Inferior parietal cortex (tissue), 1 donor: ENCODE measurements at regions not wholly inside any gene's neighbourhood (a gene's known extent, or its start where the extent isn't known, plus 50 kb on each side); places are given as distances from the start of the nearest gene placed in this dataset.
"Not testable (repeated sequence)": the region's sequence is repeated elsewhere in the genome, so short reads cannot be mapped to it uniquely, and the experiment has no call there.

Experiments
- DNase-seq: peaks from one replicate; pipeline ENCODE4 v3.0.0-alpha.2; 2016; ENCODE audit errors: extremely low spot score

DNA sequence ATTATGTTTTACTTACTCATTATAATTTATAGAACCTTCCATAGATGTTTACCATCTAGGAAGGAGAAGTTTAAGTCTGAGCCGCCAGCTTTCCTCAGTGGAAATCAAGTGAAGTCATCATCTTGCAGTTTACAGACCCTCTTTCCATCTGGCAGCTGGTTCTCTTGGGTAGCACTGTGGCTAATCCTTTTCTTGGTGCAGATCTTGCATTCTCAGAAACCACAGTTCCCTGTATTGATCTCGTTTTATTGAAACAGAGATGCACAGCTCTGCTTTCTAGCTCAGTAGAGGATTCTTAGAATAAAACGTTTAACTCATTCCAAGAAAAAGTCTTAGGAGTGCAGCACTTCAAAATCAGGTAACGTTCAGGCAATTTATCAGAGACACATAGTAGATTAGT is 1154.7 kb downstream of the FOXD4L5 start:
- not testable (repeated sequence) for DNase-seq

DNA sequence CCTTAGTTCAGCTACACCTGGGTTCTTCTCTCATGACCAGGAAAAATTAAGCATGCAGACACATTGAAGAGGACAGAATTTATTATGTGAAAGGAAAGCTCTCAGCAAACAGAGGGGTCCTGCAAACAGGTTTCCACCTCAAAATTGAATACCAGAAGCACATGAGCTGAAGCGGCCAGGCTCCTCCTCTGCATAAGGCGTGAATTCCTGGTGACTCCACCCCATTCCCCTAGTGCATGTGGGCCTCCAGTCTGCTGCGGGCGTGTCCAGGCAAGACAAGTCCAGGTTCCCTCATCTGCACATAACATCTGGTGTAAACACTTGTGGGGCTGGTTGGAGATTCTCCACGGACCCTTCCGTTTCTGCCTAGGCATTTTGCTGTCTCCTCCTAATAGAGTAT is 1156.4 kb downstream of the FOXD4L5 start:
- DNase-seq: peak; percentile 3

DNA sequence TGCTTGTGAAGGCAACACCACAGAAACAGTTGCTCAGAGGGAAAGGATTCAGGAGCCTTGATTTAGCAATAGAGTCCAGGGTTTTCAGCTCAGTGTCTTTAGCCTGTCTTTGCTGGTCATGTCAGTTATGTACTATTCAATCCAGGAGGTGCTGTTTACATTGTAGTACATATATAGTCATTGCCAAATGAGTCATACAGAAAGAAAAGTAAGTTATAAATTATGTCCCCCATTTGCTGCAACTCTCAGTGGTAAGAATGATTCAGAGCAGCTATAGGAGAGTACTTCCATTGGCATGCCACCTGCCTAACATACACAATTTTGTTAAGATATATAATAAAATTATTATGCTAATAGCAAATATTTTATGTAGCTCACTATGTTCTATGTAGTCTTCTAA is 1163.4 kb downstream of the FOXD4L5 start:
- DNase-seq: not testable (repeated sequence)

DNA sequence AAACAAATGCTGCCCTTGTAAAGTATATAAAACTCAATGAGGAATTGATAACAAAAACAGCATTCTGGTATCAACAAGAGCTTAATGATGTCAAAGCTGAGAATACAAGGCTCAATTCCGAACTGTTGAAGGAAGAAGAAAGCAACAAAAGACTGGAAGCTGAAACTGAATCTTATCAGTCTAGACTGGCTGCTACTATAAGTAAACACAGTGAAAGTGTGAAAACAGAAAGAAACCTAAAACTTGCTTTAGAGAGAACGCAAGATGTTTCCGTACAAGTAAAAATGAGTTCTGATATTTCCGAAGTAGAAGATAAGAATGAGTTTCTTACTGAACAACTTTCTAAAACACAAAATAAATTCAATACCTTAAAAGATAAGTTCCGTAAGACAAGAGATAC is 1167.7 kb downstream of the FOXD4L5 start:
- DNase-seq: not testable (repeated sequence)

DNA sequence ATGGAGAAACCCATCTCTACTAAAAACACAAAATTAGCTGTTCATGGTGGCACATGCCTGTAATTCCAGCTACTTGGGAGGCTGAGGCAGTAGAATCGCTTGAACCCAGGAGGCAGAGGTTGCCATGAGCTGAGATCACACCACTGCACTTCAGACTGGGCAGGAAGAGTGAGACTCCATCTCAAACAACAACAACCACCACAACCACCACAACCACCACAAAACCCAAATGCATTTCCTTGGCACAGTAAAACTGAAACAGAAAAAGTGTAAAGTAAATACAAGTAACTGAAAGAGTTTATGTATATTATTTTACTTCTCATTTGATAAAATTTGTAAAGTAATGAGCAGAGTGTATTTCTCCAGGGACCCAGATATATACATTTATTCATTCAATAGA is 1177.1 kb downstream of the FOXD4L5 start:
- DNase-seq: not testable (repeated sequence)

DNA sequence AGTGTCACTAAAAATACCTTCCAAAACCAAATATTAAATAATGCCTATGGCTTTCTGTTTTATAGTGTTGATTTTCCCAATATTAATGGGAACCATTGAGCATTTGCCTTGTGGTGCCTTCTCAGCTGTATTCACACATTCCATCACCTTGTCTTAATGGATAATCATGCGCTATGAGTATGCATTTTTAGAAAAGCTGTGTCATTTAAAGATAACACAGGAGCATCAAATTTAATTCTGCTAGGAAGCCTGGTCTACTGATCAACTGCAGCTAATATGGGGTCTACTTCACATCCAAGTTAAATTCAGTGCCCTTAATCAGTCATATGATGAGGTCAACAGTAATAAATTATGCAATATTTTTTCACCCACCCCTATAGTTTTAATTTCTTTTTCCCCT is 1177.8 kb downstream of the FOXD4L5 start:
- DNase-seq: not testable (repeated sequence)

DNA sequence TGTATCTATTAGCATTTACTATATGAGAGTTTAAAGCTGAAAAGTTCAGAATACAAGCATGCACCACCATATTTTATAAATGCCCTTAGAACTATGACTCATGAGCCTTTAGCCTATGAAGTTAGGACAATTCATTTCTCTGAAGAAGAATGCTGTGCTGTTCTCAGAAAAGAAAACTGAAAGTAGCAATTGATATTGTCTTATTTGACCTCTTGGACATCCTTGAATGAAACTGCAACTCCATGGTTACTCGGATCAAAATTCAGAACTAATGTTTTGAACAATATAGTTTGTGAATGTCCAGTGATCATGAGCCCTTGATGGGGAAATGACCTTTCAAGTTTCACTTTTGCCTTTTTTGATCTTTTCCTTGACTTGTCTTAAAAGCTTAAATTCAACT is 1179.8 kb downstream of the FOXD4L5 start:
- not testable (repeated sequence) for DNase-seq

DNA sequence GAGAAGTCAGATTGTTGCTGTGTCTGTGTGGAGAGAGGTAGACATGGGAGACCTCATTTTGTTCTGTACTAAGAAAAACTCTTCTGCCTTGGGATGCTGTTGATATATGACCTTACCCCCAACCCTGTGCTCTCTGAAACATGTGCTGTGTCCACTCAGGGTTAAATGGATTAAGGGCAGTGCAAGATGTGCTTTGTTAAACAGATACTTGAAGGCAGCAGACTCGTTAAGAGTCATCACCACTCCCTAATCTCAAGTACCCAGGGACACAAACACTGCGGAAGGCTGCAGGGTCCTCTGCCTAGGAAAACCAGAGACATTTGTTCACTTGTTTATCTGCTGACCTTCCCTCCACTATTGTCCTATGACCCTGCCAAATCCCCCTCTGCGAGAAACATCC is 1183.5 kb downstream of the FOXD4L5 start:
- not testable (repeated sequence) for DNase-seq

DNA sequence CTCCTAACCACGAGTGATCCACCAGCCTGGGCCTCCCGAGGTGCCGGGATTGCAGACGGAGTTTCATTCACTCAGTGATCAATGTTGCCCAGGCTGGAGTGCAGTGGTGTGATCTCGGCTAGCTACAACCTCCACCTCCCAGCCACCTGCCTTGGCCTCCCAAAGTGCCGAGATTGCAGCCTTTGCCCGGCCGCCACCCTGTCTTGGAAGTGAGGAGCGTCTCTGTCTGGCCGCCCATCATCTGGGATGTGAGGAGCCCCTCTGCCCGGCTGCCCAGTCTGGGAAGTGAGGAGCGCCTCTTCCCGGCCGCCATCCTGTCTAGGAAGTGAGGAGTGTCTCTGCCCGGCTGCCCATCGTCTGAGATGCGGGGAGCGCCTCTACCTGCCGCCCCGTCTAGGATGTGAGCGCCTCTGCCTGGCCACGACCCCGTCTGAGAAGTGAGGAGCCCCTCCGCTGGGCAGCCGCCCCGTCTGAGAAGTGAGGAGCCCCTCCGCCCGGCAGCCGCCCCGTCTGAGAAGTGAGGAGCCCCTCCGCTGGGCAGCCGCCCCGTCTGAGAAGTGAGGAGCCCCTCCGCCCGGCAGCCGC is 1184.3 kb downstream of the FOXD4L5 start:
- not testable (repeated sequence) for DNase-seq

DNA sequence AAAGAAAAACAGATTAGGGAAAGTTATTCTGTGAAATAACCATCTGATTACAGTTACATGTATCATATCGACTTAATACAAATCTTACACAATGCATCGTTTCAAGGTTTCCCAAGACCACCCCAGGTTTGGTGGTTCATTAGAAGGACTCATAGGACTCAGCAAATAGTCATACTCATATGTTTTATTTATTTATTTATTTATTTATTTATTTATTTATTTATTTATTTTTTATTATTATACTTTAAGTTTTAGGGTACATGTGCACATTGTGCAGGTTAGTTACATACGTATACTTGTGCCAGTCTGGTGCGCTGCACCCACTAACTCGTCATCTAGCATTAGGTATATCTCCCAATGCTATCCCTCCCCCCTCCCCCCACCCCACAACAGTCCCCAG is 1199.0 kb downstream of the FOXD4L5 start:
- DNase-seq: not testable (repeated sequence)

DNA sequence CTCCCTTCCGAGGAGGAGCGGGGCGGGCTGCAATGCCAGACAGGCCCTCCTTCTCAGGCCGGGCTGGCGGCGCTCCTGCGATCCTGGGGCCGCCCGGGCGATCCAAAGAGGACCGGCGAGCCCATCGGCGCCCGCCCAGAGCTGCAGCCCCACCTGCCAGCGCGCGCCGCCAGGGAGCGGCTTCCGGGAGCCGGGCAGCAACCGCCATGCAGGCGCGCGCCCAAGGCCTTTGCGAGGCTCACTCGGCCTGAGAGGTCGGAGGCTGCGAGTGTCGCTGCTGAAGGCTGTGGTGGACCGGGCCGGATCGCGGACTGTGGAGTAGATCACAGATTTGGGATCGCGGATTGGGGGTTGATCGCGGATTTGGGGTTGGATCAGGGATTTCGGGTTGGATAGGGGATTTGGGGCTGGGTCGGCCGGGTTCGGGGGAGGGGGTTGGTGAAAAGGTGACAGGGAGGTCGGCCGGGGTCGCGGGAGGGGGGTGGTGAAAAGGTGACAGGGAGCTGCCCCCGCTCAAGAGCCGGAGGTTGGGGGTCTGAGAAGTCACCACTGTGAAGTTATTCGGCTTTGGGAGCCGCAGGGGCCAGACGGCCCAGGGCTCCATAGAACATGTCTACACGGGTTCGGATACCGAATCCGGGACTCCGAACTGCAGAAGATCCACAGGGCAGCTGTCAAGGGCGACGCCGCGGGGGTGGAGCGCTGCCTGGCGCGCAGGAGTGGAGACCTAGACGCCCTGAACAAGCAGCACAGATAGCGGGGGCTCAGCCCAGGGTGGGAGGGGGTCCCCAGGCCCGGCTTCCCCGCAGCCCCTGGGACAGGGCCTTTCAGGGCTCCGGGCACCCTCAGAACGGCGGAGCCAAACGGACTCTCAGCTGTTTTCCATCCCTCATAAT is 1213.4 kb downstream of the FOXD4L5 start:
- not testable (repeated sequence) for DNase-seq

DNA sequence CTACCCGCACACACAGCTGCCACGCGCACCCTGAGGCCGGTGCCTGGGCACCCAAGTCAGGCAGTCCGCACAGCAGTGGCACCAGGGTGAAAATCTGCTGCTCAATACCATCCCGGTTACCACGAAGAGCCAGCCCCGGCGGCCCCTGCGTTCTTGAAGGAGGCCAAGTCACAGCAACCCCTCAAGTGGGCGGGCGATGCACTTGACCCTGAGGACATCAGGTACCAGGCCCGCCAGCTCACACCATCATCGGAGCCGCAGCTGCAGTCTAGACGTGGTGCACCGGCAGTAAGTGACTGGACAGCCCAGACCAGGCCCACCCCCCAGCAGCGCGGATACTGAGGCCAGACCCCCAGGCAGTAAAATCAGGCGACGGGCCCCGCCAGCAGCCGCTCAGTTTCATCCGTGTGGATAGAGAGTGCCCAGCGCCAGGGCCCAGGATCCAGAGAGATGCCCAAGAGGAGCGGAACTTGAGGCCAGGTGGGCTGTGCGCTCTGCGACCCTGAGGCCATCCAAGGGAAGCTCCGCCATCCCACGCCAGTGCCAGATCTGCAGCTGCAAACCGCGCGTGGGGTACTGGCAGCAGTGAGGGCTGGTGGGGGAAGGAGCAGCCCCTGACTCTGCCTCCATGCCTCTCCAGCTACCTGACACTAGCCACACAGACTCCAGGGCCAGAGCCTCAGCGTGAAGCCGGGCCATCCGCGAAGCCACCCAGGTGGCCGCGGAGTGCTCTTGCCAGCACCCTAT is 1214.2 kb downstream of the FOXD4L5 start:
- not testable (repeated sequence) for DNase-seq

DNA sequence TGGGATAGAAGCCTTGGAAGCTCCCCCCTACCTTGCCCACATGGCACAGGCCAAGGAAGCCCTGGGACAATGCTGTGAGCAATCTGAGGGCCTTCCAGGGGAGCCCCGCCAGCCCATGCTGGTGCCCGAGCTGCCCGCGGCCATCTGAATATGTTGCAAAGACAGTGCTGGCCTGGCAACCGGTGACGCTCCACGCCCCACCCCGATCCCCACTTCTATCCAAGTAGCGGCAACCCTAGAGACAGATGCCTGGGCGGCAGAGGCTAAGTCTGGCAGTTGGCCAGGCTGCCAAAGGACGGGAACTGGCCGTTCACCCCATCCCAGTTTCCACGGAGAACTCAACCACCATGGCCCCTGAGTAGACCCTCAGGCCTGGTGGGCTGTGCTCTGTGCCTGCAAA is 1214.9 kb downstream of the FOXD4L5 start:
- DNase-seq: not testable (repeated sequence)

DNA sequence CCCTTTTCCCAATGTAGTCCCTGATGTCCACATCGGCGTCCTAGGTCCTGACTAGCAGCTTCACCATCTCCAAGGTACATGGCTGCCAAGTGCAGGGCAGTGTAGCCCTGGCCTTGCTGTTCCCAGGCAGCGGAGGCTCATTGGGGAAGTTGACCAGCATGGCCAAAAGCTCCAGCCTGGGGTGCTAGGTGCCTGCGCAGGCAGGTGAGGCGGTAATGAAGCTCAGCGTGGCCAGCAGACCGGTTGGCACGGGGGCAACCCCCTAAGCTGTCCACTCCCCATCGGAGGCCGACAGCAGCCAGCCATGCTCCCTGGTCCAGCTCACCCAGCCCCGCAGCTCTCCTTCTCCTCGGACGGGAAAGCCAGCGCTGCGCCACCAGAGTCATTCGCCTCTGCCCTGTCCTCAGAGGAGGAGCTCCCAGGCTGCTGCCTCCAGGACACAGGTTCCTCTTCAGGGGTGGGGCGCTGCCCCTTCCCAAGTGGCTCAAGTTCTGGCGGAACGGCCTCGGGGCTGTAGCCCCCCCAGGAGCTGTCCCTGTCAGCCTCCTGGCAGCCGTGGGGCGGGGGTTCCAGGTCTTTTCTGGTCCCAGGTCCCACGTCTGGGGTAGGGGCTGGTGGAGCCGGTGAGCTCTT is 1218.2 kb downstream of the FOXD4L5 start:
- DNase-seq: no peak

DNA sequence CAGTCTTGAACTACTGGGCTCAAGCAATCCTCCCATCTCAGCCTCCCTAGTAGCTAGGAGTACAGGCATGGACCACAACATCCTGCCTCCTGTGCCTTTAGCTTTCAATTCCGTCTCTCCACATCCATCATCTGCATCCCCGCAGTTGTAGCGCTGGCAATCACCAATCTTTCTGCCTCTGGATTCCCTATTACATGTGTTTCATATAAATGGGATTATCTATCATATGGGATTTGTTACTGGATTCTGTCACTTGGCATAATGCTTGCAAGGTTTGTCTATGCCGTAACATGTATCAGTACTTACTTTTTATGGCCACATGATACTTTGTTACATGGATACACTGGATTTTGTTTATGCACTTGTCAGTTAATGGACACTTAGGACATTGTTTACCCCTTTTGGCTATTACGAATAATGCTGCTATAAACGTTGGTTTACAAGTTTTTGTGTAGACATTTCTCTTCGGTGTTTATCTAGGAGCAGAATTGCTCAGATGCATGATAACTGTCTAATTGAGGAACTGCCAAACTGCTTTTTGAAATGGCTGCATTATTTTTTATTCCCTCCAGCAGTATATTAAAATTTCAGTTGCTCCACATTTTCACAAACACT is 1223.9 kb downstream of the FOXD4L5 start:
- DNase-seq: no peak

DNA sequence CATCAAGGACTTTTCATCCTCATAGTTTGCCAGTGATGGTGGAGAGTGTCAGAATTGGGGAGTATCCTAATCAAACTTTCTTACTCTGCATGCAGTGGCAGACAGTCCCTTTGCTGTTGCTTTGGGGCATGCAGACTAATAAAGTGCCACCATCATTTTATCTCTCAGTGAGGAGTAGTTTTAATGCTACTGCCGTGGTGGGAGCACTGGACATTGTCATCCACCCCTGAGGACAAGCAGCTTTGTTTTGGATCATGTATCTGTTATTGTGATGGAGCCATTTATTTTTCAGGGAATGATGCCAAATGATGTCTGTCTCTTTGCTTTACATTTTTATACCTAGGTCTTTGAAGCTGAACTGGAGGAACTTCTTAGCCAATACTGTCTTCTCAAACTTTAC is 1226.9 kb downstream of the FOXD4L5 start:
- not testable (repeated sequence) for DNase-seq

DNA sequence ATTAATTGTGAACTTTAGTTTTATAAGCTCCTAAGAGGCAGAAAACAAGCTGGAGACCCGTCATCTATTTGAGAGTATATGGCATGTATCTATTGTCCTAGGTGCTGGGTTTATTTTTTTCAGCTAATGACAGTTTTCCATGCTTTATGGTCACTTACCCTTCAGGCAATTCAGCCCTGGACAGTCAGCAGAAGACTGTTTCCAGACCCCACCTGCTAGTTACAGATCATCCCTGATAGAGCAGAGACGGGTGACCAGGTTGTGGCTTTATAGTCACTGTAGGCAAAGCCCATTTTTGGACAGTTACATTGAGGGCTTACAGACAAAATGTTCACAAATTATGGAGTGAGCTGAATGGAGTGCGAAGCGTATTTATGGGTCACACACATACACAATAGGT is 1227.5 kb downstream of the FOXD4L5 start:
- no peak for DNase-seq

DNA sequence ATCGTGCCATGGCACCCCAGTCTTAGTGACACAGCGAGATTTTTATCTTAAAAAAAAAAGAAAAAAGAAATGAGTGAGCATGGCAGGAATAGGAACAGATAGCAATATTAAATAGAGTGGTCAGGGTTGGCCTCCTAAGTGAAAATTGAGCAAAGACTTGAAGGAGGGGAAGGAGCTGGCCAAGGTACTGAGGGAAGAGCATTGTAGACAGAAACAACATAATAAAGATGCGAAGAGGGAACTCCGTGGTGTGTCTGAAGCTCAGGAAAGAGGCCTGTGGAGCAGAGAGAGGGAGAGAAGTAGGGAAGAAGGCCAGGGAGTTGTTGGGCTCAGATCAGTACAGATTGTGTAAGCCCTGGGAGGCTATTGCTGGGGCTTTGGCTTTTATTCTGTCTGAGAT is 1256.1 kb downstream of the FOXD4L5 start:
- DNase-seq: not testable (repeated sequence)

DNA sequence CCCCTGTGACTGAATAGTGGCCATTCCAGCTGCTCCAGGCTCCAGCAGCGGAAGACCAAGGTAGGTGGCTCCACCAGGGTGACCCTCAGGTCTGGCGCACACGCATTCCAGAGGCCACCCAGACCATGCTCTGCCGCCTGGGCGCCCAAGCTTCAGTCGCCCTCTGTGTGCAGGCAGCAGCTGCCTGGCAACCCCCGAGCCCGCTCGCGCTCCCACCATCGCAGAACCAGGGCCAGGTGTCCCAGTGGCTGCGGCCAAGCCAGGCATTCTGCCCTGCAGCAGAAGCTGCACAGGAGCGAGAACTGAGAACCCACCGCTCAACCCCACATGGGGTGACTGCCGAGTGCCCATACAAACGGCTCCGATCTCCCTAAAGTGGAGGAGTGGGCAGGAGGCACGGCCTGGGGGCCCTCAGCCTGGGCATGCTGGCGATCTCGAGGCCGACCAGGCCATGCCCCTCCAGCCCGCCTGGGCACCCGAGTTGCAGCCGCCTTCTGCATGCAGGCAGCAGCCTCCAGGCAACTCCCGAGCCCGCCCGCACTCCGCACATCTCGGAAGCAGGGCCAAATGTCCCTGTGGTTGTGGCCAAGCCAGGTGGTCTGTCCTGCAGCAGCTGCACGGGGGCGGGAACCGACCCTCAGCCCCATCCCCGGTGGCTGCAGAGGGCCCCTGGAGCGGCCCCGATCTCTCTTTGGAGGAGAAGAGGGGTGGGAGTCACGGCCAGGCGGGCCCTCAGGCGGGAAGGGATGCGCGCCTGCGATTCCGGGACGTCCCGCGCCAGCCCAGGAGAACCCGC is 1264.1 kb downstream of the FOXD4L5 start:
- DNase-seq: not testable (repeated sequence)

DNA sequence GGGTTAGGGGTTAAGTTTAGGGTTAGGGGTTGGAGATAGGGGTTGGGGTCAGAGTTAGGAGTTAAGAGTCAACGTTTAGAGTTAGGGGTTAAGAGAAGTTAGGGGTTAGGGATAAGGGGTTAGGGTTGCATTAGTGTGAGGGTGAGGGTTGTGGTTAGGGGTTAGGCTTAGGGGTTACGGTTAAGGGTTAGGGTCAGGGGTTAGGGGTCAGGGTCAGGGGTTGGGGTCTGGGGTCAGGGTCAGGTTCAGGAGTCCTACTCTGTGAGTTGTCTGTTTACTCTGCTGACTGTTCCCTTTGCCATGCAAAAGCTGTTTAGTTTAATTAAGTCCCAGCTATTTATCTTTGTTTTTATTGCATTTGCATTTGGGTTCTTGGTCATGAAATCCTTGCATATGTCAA is 1267.3 kb downstream of the FOXD4L5 start:
- DNase-seq: not testable (repeated sequence)
